CD4-positive, alpha-beta T cell treated with Interleukin-10 for 1 hour (primary cell): ENCODE measurements at regions not wholly inside any gene's neighbourhood (a gene's known extent, or its start where the extent isn't known, plus 50 kb on each side); places are given as distances from the start of the nearest gene placed in this dataset.
"Not testable (repeated sequence)": the region's sequence is repeated elsewhere in the genome, so short reads cannot be mapped to it uniquely, and the experiment has no call there.

Experiments
- DNase-seq: peaks from one replicate; pipeline ENCODE4 v3.0.0-alpha.2; 2020

- DNase-seq = no peak
Measured at GRCh38 chr4:13903061-13903460, 275.5 kb upstream of the BOD1L1 start.

GRCh38 chr4:13903901-13904300, 276.4 kb upstream of the BOD1L1 start:
- DNase-seq = no peak

GRCh38 chr4:13905543-13905942, 278.0 kb upstream of the BOD1L1 start:
- DNase-seq = no peak

- no peak for DNase-seq
Measured at GRCh38 chr4:13906727-13907126, 279.2 kb upstream of the BOD1L1 start.

GRCh38 chr4:13907255-13907751, 279.8 kb upstream of the BOD1L1 start:
- DNase-seq = no peak

- no peak for DNase-seq
Measured at GRCh38 chr4:13908455-13908854, 280.9 kb upstream of the BOD1L1 start.

GRCh38 chr4:13910556-13910955, 283.0 kb upstream of the BOD1L1 start:
- no peak for DNase-seq

GRCh38 chr4:13911256-13911655, 283.7 kb upstream of the BOD1L1 start:
- DNase-seq = no peak

- DNase-seq = no peak
Measured at GRCh38 chr4:13912436-13912925, 285.0 kb upstream of the BOD1L1 start.

GRCh38 chr4:13912966-13913365, 285.4 kb upstream of the BOD1L1 start:
- DNase-seq = no peak

- DNase-seq = no peak
Measured at GRCh38 chr4:13917015-13917414, 289.5 kb upstream of the BOD1L1 start.

- DNase-seq = no peak
Measured at GRCh38 chr4:13918110-13918509, 290.6 kb upstream of the BOD1L1 start.

GRCh38 chr4:13918991-13919441, 291.5 kb upstream of the BOD1L1 start:
- no peak for DNase-seq

GRCh38 chr4:13920111-13920875, 292.8 kb upstream of the BOD1L1 start:
- DNase-seq = no peak

GRCh38 chr4:13920901-13921300, 293.4 kb upstream of the BOD1L1 start:
- no peak for DNase-seq

GRCh38 chr4:13921805-13922204, 294.3 kb upstream of the BOD1L1 start:
- DNase-seq = no peak

- DNase-seq = no peak
Measured at GRCh38 chr4:13922459-13922858, 294.9 kb upstream of the BOD1L1 start.

GRCh38 chr4:13922873-13923645, 295.5 kb upstream of the BOD1L1 start:
- no peak for DNase-seq

GRCh38 chr4:13924900-13925299, 297.4 kb upstream of the BOD1L1 start:
- DNase-seq = not testable (repeated sequence)

GRCh38 chr4:13928214-13928613, 300.7 kb upstream of the BOD1L1 start:
- DNase-seq = no peak

GRCh38 chr4:13930155-13930554, 302.6 kb upstream of the BOD1L1 start:
- DNase-seq = no peak

GRCh38 chr4:13933191-13933590, 305.7 kb upstream of the BOD1L1 start:
- DNase-seq = no peak

GRCh38 chr4:13938299-13938698, 310.8 kb upstream of the BOD1L1 start:
- DNase-seq = no peak

GRCh38 chr4:13940921-13941320, 313.4 kb upstream of the BOD1L1 start:
- no peak for DNase-seq
